ENCODE measurements at regions not wholly inside any gene's neighbourhood (a gene's known extent, or its start where the extent isn't known, plus 50 kb on each side); places are given as distances from the start of the nearest gene placed in this dataset.

DNA sequence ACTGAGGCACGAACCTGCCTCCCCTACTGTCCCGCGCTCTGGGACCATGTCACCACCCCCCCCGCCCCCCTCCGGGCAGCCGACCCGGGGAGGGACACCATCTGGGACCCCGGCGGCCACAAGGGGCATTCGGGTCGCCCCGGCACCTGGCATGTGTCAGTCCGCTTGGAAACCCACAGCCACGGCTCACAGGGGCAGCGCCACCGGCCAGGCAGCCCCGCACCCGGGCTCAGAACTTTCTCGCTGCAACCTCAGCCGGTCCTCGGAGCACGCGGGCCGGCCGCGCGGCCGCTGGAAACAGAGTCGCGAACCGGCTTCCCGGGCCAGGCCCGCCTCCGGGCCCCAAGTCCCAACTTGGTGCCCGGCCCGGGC, 159.9 kb upstream of the GRK3 start:
- Histone ChIP-seq H3K9me3 (no peaks in the 10 kb centered on the region), H3K4me1 (peaks cover 26% of the 10 kb centered on the region), H3K27me3 (ENCODE audit: insufficient read depth in 3 of 3, low read length in 2 of 3) (no peaks in the 10 kb centered on the region), H3K4me3 (peak overlapping the region; percentile 79), H3K27ac (peak overlapping the region; percentile 77), H3K36me3 (ENCODE audit: insufficient read depth in 1 of 2, low read depth in 1 of 2) (no peaks in the 10 kb centered on the region)
- 1% methylated on average over 20 to 35 of the region's 36 CpGs for WGBS, 3 donors
- DNase-seq, result peak in 1 of 2 donors; percentile 30
- intact Hi-C loops (cut with DNase I), result no loop called here
- ATAC-seq, result peak in 2 of 4 donors; percentile 6 to 28
- no peak for TF ChIP-seq CTCF (IDR thresholded peaks at IDR 0.05)

DNA sequence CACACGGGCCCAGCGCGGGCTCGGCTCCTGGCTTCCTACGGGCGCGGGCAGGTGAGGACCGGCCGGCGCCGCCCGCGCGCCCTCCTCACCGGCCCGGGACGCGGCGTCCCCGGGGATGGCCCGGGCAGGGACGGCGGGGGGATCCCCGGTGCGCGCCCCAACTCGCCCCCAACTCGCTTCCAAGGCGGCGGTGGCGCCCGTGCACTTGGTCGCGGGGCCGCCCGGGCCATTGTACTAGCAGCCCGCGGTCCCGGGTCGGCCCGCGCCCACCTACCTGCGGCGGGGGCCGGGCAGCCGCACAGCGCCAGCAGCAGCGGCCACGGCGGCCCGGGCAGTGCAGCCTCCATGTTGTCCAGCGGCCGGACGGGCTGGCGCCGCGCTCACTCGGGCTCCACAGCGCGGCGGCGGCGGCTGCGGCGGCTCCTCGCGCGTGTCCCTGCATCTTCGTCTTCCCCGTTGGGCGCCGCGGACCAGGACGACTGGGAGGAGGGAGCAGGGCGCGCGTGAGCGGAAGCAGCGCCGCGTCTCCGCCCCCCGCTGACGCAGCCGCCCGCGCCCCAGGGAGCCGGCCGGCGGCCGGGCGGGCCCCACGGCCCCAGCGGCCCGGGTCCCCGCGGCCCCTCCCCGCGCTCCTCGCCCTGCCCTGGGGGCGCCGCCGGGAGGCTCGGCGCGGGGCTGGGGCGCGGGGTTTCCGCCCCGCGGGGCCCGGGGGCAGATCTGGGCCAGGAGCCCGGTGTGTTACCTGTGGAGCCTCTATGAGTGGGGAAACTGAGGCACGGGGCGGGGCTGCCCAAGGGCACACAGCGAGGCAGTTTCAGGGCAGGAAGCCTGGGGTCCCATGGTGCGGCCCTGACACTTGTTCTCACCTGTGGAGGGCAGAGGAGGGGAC, 159.3 kb upstream of the GRK3 start:
- ATAC-seq (peak; percentile 48 to 78 (median 56)), DNase-seq (peak; percentile 84 to 87)
- peak overlapping the region; percentile 77 for H3K27ac ChIP-seq
- H3K4me1 ChIP-seq, result peaks cover 24% of the 10 kb centered on the region
- no peaks in the 10 kb centered on the region for H3K36me3 ChIP-seq (ENCODE audit: insufficient read depth in 1 of 2, low read depth in 1 of 2)
- H3K9me3 ChIP-seq, result no peaks in the 10 kb centered on the region
- H3K4me3 ChIP-seq, result peak overlapping the region; percentile 79
- TF ChIP-seq CTCF (IDR thresholded peaks at IDR 0.05), result no peak
- H3K27me3 ChIP-seq (ENCODE audit: insufficient read depth in 3 of 3, low read length in 2 of 3), result no peaks in the 10 kb centered on the region
- intact Hi-C loops (cut with DNase I), result no loop called here
- 1% methylated on average over 77 to 117 of the region's 117 CpGs for WGBS, 3 donors

DNA sequence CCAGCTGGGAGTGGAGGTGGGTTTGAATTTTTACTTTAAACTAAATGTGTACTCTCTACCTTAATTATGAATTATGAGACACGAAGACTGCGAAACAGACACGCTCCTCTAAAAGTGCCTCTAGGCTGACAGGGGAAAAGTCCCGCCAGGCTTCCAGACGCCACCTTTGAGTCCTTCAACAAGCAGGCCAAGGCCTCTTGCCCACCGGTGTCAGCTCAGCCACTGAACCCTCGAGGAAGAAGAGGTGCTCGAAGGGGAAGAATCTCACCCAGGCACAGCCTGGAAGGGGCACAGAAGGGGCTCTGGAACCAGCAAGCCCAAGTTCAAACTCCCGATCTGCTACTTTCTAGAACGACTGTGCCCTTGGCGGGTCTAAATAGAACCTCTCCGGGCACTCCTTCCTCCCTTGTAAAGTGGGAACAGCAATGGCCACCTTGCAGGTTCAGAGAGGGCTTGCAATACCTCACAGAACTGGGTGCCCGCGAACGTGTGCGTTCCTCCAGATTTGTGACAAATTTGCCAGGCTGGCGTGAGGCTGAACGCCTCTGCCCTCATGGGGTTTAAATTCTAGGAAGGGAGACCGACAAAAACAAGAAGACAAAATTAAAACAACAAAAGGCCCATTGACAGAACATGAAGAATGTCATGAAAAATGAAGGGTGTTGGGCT, 158.5 kb upstream of the GRK3 start:
- intact Hi-C loops (cut with DNase I), result no loop called here
- Histone ChIP-seq H3K27me3 (ENCODE audit: insufficient read depth in 3 of 3, low read length in 2 of 3) (no peaks in the 10 kb centered on the region), H3K4me1 (peaks cover 16% of the 10 kb centered on the region), H3K4me3 (peak overlapping the region; percentile 79), H3K9me3 (no peaks in the 10 kb centered on the region), H3K27ac (peak overlapping the region; percentile 77), H3K36me3 (ENCODE audit: insufficient read depth in 1 of 2, low read depth in 1 of 2) (no peaks in the 10 kb centered on the region)
- no peak for DNase-seq
- TF ChIP-seq CTCF (IDR thresholded peaks at IDR 0.05), result no peak
- no peak for ATAC-seq
- WGBS, 3 donors, result 80 to 81% (median 80%) methylated on average over 19 of the region's 19 CpGs

GRCh38 chr22:25406510-25407210, 157.8 kb upstream of the GRK3 start:
- ATAC-seq, result no peak
- no peaks in the 10 kb centered on the region for H3K27me3 ChIP-seq (ENCODE audit: insufficient read depth in 3 of 3, low read length in 2 of 3)
- no peaks in the 10 kb centered on the region for H3K36me3 ChIP-seq (ENCODE audit: insufficient read depth in 1 of 2, low read depth in 1 of 2)
- DNase-seq, result no peak
- H3K4me3 ChIP-seq, result no peak overlapping the region
- TF ChIP-seq CTCF (IDR thresholded peaks at IDR 0.05), result no peak
- H3K4me1 ChIP-seq, result peaks cover 13% of the 10 kb centered on the region
- WGBS, 3 donors, result 89 to 95% (median 92%) methylated on average over 10 of the region's 10 CpGs
- intact Hi-C loops (cut with DNase I), result no loop called here
- H3K27ac ChIP-seq, result no peak overlapping the region
- H3K9me3 ChIP-seq, result no peaks in the 10 kb centered on the region
